HG03175 (cell line): ENCODE measurements at regions not wholly inside any gene's neighbourhood (a gene's known extent, or its start where the extent isn't known, plus 50 kb on each side); places are given as distances from the start of the nearest gene placed in this dataset.
"Not testable (repeated sequence)": the region's sequence is repeated elsewhere in the genome, so short reads cannot be mapped to it uniquely, and the experiment has no call there.

Source experiments
- ATAC-seq: cut with Tn5 transposase; IDR thresholded peaks from one replicate; pipeline ENCODE4 v1.9.1; 2021; ENCODE audit warnings: mild to moderate bottlenecking, moderate library complexity; ENCODE audit not compliant: unreplicated experiment

GRCh38 chr17:68670967-68671693 is 70.0 kb upstream of the FAM20A start:
- ATAC-seq: no peak

DNA sequence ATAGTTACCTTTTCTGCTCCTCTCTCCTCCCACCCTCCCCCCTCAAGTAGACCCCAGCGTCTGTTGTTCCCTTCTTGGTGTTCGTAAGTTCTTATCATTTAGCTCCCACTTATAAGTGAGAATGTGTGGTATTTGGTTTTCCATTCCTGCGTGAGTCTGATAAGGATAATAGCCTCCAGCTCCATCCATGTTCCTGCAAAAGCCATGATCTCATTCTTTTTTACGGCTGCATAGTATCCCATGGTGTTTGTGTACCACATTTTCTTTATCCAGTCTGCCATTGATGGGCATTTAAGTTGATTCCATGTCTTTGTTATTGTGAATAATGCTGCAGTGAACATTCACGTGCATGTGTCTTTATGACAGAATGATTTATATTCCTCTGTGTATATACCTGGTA is 65.3 kb upstream of the FAM20A start:
- ATAC-seq: not testable (repeated sequence)

DNA sequence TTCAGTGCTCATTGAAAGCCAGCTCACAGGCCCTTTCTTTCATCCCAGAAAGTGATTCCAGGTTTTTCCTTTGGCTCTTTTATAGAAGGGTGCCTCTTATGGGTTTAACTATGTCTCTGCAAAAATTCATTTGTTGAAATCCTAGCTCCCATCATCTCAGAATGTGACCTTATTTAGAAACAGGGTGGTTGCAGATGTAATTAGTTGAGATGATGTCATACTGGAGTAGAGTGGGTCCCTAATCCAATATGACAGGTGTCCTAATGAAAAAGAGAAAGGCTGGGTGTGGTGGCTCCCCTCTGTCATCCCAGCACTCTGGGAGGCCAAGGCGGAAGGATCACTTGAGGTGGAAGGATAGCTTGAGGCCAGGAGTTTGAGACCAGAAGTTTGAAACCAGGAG is 64.2 kb upstream of the FAM20A start:
- ATAC-seq: no peak

- ATAC-seq: no peak
Measured at GRCh38 chr17:68662479-68662878, 61.3 kb upstream of the FAM20A start.

GRCh38 chr17:68662037-68662432 is 60.9 kb upstream of the FAM20A start:
- no peak for ATAC-seq

GRCh38 chr17:68661265-68662036 is 60.3 kb upstream of the FAM20A start:
- ATAC-seq: no peak

GRCh38 chr17:68660302-68660701 is 59.1 kb upstream of the FAM20A start:
- no peak for ATAC-seq

DNA sequence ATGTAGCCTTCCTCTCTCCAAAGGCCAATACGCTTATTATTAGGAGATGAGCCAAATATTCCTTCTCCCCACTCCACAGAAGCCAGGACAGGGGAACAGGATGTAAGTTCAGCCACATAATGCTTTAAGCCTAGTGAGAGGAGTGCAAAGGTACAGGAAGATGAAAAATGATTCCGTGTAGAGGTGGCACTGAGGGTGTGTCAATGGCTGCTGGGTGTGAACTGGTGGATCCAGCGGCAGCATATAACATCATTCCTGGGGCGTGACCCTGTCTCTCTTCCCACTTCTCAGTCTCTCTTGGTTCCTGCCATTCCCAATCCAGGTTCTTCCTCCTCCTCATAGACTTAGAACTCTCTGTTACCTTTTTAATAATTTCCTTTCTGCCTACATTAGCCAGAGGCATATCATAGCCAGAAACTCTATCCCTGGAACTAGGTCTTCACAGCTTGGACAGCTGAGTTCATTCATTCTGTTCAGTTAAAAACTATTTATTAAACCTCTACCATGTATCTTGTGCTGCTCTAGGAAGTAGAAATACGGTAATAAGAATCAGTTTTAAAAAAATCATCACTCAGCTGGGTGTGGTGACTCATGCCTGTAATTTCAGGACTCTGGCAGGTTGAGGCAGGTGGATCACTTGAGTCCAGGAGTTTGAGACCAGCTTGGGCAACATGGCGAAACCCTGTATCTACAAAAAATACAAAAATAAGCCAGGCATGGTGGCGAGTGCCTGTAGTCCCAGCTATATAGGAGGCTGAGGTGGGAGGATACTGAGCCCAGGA is 58.0 kb upstream of the FAM20A start:
- no peak for ATAC-seq

- no peak for ATAC-seq
Measured at GRCh38 chr17:68657576-68657975, 56.4 kb upstream of the FAM20A start.

GRCh38 chr17:68657166-68657565 is 56.0 kb upstream of the FAM20A start:
- no peak for ATAC-seq

DNA sequence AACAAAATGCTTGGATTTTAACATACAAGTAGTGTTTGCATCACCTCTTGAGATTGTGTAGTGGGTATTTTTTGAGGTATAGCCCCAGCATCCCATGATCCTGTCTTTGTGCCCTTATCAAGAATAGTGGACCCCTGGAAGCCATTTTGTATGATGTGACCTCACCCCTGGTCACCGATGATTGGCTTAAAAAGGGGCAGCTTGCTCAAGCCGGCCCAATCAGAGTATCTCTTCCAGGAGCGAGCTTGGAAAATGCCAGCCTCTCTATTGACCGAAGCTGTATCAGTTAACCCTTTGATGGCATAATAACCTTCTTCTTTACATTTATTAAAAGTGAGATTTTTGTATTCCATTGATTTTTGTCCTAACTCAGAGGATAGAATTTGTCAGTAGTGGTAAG is 55.5 kb upstream of the FAM20A start:
- no peak for ATAC-seq
